Upper lobe of left lung (tissue), 6 donors: ENCODE measurements at regions not wholly inside any gene's neighbourhood (a gene's known extent, or its start where the extent isn't known, plus 50 kb on each side); places are given as distances from the start of the nearest gene placed in this dataset.
"Not testable (repeated sequence)": the region's sequence is repeated elsewhere in the genome, so short reads cannot be mapped to it uniquely, and the experiment has no call there.

Experiments used
- ATAC-seq, 2 donors: fragments of 200-7000 bp; cut with Tn5 transposase; one replicate each; pipeline ENCODE4 v1.9.1; 2022; ENCODE audit warnings: mild to moderate bottlenecking in 2 of 2, moderate library complexity in 2 of 2; ENCODE audit not compliant: low FRiP score in 2 of 2
- DNase-seq, 2 donors: peaks; one replicate each; pipeline ENCODE4 v3.0.0-alpha.2; 2019 to 2020
- H3K27ac ChIP-seq, 4 donors: fragments of 200-600 bp; sonication (generic); one replicate each; pipeline ENCODE4 v1.5.1; 2016 to 2019
- H3K27me3 ChIP-seq, 4 donors: fragments of 200-600 bp; sonication (generic); one replicate each; pipeline ENCODE4 v1.5.1; 2017 to 2019
- H3K36me3 ChIP-seq, 4 donors: fragments of 200-600 bp; sonication (generic); one replicate each; pipeline ENCODE4 v1.5.1; 2016 to 2019
- H3K4me1 ChIP-seq, 4 donors: fragments of 200-600 bp; sonication (generic); one replicate each; pipeline ENCODE4 v1.5.1; 2018 to 2019
- H3K4me3 ChIP-seq, 4 donors: fragments of 200-600 bp; sonication (generic); one replicate each; pipeline ENCODE4 v1.5.1; 2017 to 2019; ENCODE audit warnings: mild to moderate bottlenecking in 2 of 4, moderate library complexity in 1 of 4
- H3K9me3 ChIP-seq, 4 donors: fragments of 200-600 bp; sonication (generic); one replicate each; pipeline ENCODE4 v1.5.1; 2018 to 2019
- CTCF ChIP-seq, 6 experiments: fragments of 450-650 bp in 4 of 6; fragments of 200-600 bp in 2 of 6; sonication (generic) in 2 of 6; IDR thresholded peaks; one replicate each; pipeline ENCODE4 v1.5.1; 2016 to 2019; ENCODE audit warnings: antibody characterized with exemption in 6 of 6
- EP300 ChIP-seq, 4 donors: sonication (generic); formaldehyde crosslinking; IDR thresholded peaks; one replicate each; pipeline ENCODE4 v1.5.1; 2017; ENCODE audit warnings: antibody characterized with exemption in 4 of 4, control low read depth in 2 of 4
- POLR2A ChIP-seq, 4 donors: fragments of 450-650 bp; IDR thresholded peaks; one replicate each; pipeline ENCODE4 v1.5.1; 2016 to 2017; ENCODE audit warnings: antibody characterized with exemption in 4 of 4, mild to moderate bottlenecking in 2 of 4
- POLR2AphosphoS5 ChIP-seq, 2 donors: sonication (generic); formaldehyde crosslinking; IDR thresholded peaks; one replicate each; pipeline ENCODE4 v1.5.1; 2017; ENCODE audit warnings: antibody characterized with exemption in 2 of 2
- WGBS, 2 donors: methylation state at CpG; one replicate each; pipeline ENCODE4 v1.1.5; 2017 to 2018; 5-methylcytosine and 5-hydroxymethylcytosine counted together
- donor health status: DM: no; HTN: no; CAD: no; lungs with moderate emphysema.
- donor health status: DM: no; HTN: yes; CAD: no; lungs with severe emphysema.

DNA sequence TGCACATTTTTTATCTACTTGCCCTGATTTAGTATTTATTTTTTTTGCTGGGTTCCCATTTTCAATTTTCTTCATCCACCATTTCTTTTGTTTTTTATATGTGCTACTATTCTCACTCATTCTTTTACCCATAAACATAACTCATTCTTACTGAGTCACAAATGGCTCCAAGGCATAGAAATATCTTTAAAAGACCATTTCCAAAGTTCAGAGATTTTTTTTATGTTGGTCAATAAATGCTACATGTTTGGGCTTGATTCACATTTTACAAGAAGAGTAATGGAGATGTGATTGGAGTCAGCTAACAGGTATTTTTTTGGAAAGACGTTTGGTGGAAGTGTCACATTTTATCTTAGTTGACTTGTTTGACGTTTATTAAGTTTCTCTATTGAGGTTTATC, 1303.2 kb upstream of the LRRTM3 start:
- WGBS, 2 donors: 61 to 78% methylated on average over 2 of the region's 2 CpGs
- no peak for ATAC-seq
- no peaks in the 10 kb centered on the region for H3K9me3 ChIP-seq

DNA sequence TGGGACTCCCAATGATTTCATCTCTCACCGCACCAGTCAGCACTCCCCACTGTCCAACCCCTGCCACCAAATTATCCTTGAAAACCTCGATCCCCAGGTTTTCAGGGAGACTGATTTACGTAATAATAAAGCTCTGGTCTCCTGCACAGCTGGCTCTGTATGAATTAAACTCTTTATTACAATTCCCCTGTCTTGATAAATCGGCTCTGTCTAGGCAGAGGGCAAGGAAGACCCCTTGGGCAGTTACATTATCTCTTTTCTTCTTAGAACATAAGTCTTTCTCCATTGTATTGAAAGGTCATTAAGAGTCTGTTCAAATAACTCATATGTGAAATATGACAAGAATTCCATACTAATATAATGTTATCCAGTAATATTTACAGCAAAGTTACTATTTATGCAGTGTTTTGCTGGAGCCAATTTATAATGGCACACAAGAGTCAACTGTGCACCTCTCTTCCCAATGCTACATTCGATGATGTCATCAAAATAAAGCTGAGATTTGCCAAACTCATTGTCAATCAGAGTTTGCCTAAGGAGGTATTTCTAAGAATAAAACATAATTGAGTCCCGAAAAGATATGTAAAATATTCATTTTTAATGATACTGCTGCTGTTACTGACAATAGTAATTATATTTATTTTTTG, 1297.2 kb upstream of the LRRTM3 start:
- H3K4me1 ChIP-seq: no peaks in the 10 kb centered on the region
- peaks cover 0 to under 1% (median 0%) of the 10 kb centered on the region in 4 donors for H3K9me3 ChIP-seq
- no peak for ATAC-seq
- H3K36me3 ChIP-seq: no peaks in the 10 kb centered on the region
- TF ChIP-seq EP300 (IDR thresholded peaks at IDR 0.05) (no peak), POLR2A (IDR thresholded peaks at IDR 0.05) (no peak), POLR2AphosphoS5 (IDR thresholded peaks at IDR 0.05) (no peak), CTCF (IDR thresholded peaks at IDR 0.05) (no peak)
- no peak for DNase-seq
- H3K27ac ChIP-seq: no peak overlapping the region
- no peaks in the 10 kb centered on the region for H3K27me3 ChIP-seq
- no peak overlapping the region for H3K4me3 ChIP-seq
- 89 to 90% methylated on average over 6 of the region's 6 CpGs for WGBS, 2 donors

More for the DNA sequence above, 1303.2 kb upstream of the LRRTM3 start:
- Histone ChIP-seq H3K27me3 (no peaks in the 10 kb centered on the region), H3K27ac (no peak overlapping the region), H3K4me1 (no peaks in the 10 kb centered on the region), H3K4me3 (no peak overlapping the region), H3K36me3 (no peaks in the 10 kb centered on the region)
- TF ChIP-seq POLR2AphosphoS5 (IDR thresholded peaks at IDR 0.05): no peak
- no peak for TF ChIP-seq POLR2A (IDR thresholded peaks at IDR 0.05)
- TF ChIP-seq EP300 (IDR thresholded peaks at IDR 0.05): no peak
- no peak for TF ChIP-seq CTCF (IDR thresholded peaks at IDR 0.05)
- no peak for DNase-seq

GRCh38 chr10:65660006-65660405, 1265.8 kb upstream of the LRRTM3 start:
- ATAC-seq: no peak
- 80 to 81% methylated on average over 1 of the region's 1 CpG for WGBS, 2 donors
- Histone ChIP-seq H3K9me3 (peaks cover 0 to 5% (median 0%) of the 10 kb centered on the region in 4 donors), H3K27me3 (no peaks in the 10 kb centered on the region), H3K4me3 (no peak overlapping the region), H3K27ac (no peak overlapping the region), H3K36me3 (no peaks in the 10 kb centered on the region), H3K4me1 (no peaks in the 10 kb centered on the region)
- TF ChIP-seq POLR2AphosphoS5 (IDR thresholded peaks at IDR 0.05): no peak
- no peak for TF ChIP-seq CTCF (IDR thresholded peaks at IDR 0.05)
- TF ChIP-seq POLR2A (IDR thresholded peaks at IDR 0.05): no peak
- TF ChIP-seq EP300 (IDR thresholded peaks at IDR 0.05): no peak
- DNase-seq: no peak

GRCh38 chr10:65670087-65670486, 1255.7 kb upstream of the LRRTM3 start:
- DNase-seq (no peak), ATAC-seq (no peak)
- Histone ChIP-seq H3K27me3 (no peaks in the 10 kb centered on the region), H3K36me3 (no peaks in the 10 kb centered on the region), H3K4me3 (no peak overlapping the region), H3K27ac (no peak overlapping the region), H3K9me3 (no peaks in the 10 kb centered on the region), H3K4me1 (no peaks in the 10 kb centered on the region)
- no peak for TF ChIP-seq POLR2AphosphoS5 (IDR thresholded peaks at IDR 0.05)
- 76 to 83% methylated on average over 3 of the region's 3 CpGs for WGBS, 2 donors

DNA sequence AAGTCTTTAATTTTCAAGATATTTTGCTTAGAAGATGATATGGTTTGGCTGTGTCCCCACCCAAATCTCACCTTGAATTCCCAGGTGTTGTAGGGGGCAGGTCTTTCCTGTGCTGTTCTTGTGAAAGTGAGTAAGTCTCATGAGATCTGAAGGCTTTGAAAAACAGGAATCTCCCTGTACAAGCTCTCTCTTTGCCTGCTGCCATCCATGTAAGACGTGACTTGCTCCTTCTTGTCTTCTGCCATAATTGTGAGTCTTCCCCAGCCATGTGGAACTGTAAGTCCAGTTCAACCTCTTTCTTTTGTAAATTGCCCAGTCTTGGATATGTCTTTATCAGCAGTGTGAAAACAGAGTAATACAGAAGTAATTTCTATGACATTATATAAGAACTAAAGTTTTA, 1255.2 kb upstream of the LRRTM3 start:
- not testable (repeated sequence) for ATAC-seq
- 76 to 100% methylated on average over 1 of the region's 1 CpG for WGBS, 2 donors

GRCh38 chr10:65675236-65675635, 1250.6 kb upstream of the LRRTM3 start:
- Histone ChIP-seq H3K36me3 (no peaks in the 10 kb centered on the region), H3K9me3 (no peaks in the 10 kb centered on the region), H3K27me3 (no peaks in the 10 kb centered on the region), H3K4me1 (no peaks in the 10 kb centered on the region), H3K27ac (no peak overlapping the region), H3K4me3 (no peak overlapping the region)
- DNase-seq: no peak
- TF ChIP-seq POLR2A (IDR thresholded peaks at IDR 0.05) (no peak), POLR2AphosphoS5 (IDR thresholded peaks at IDR 0.05) (no peak), EP300 (IDR thresholded peaks at IDR 0.05) (no peak), CTCF (IDR thresholded peaks at IDR 0.05) (no peak)
- WGBS, 2 donors: 88% methylated on average over 7 of the region's 7 CpGs
- ATAC-seq: no peak

More for the DNA sequence above, 1255.2 kb upstream of the LRRTM3 start:
- not testable (repeated sequence) for H3K9me3 ChIP-seq, H3K27ac ChIP-seq, DNase-seq, H3K4me1 ChIP-seq, H3K36me3 ChIP-seq, H3K27me3 ChIP-seq, H3K4me3 ChIP-seq
